GM12874 (cell line): ENCODE measurements at regions not wholly inside any gene's neighbourhood (a gene's known extent, or its start where the extent isn't known, plus 50 kb on each side); places are given as distances from the start of the nearest gene placed in this dataset.

Experiments used
- TF ChIP-seq, protein P1 (sequence below): IDR thresholded peaks from 2 replicates; pipeline ENCODE4 v1.5.1; 2011; ENCODE audit warnings: low read depth, mild to moderate bottlenecking, control low read depth, low read length, moderate library complexity; ENCODE audit not compliant: insufficient read depth

- TF ChIP-seq, protein P1, sequence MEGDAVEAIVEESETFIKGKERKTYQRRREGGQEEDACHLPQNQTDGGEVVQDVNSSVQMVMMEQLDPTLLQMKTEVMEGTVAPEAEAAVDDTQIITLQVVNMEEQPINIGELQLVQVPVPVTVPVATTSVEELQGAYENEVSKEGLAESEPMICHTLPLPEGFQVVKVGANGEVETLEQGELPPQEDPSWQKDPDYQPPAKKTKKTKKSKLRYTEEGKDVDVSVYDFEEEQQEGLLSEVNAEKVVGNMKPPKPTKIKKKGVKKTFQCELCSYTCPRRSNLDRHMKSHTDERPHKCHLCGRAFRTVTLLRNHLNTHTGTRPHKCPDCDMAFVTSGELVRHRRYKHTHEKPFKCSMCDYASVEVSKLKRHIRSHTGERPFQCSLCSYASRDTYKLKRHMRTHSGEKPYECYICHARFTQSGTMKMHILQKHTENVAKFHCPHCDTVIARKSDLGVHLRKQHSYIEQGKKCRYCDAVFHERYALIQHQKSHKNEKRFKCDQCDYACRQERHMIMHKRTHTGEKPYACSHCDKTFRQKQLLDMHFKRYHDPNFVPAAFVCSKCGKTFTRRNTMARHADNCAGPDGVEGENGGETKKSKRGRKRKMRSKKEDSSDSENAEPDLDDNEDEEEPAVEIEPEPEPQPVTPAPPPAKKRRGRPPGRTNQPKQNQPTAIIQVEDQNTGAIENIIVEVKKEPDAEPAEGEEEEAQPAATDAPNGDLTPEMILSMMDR: no peak
Observed at GRCh38 chr13:36493046-36493445, 60.8 kb downstream of the CCNA1 start.

DNA sequence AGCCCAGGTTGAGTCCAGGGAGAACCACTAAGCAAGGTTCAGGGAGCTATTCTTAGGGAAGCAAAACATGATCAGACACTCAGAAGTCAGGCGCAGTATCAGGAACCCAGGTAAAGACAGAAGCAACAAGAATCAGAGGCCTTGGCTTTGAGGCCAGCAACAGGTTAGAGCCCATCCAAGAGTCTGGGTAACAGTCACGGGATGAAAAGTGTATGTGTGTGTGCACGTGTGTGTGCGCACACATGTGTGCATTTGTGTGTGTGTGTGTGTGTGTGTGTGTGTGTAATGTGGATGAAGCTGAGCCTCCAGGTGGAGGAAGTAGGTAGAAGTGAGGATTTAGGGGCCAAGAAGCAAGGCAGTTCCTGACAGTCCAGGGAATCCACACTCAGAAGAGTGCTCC lies 63.1 kb downstream of the CCNA1 start:
- TF ChIP-seq, protein P1: no peak

DNA sequence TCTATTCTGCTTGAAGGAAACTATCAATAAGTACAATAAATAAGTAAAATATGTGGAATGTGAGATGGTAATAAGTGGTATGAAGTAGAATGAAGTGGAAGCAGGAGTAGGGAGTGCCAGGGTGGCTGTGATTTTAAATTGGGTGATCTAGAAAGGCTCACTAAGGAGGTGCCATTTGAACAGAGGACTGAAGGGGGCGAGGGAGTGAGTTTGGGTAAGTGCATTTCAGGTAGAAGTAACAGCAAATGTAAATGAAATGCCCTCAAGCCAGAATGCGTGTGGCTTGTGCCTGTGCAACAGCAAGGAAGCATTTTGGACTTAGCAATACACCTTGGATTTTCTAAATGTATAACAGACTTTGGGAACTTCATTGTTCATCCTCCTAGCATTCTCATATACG lies 77.1 kb downstream of the CCNA1 start:
- TF ChIP-seq, protein P1: peak; percentile 17; the same call in 1 of the 2 replicates

GRCh38 chr13:36512771-36513170 lies 80.5 kb downstream of the CCNA1 start:
- TF ChIP-seq, protein P1: no peak

- TF ChIP-seq, protein P1: no peak
Observed at GRCh38 chr13:36513266-36513665, 81.0 kb downstream of the CCNA1 start.

GRCh38 chr13:36515466-36515865 lies 83.2 kb downstream of the CCNA1 start:
- TF ChIP-seq, protein P1: no peak

DNA sequence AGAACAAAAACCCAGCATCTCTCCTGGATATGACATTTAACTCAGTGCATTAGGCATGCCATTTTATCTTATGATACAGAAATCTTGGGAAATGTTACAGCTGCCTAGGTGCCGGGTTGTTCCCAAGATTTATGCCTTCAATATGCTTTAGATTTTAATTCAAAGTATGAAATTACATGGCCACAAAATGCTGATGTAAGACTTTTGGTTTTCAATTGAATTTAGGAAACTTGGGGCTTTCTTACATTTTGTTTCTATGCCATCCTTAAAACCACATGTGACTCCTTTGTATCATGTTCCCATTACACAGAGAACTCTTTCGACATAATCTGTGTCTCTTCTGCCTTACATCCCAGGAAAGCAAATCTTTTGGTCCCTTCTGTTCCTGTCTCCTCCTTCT lies 83.9 kb downstream of the CCNA1 start:
- TF ChIP-seq, protein P1: no peak

DNA sequence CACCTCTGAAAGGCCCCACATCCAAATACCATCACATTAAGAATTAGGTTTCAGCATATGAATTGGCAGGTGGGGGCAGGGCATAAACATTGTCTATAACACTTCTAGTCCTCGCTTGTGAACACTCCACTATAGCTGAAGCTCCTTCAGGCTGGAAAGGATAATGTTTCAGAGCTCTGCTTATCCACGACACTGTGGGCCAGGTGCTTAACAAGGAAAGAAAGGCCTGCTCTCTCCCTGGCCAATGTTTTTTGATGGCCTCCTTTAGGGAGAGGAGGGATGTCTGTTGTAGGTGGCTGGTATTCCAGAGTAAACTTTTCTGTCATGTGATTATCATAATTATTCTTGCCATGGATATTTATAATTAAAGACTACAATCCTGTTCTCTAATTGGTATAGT lies 86.4 kb downstream of the CCNA1 start:
- TF ChIP-seq, protein P1: no peak
